Epithelial cell of esophagus (primary cell): ENCODE measurements at regions not wholly inside any gene's neighbourhood (a gene's known extent, or its start where the extent isn't known, plus 50 kb on each side); places are given as distances from the start of the nearest gene placed in this dataset.
A peak's percentile ranks its signal among the peaks of the same experiment; 100 is the strongest.

Experiments
- DNase-seq: peaks from one replicate; pipeline ENCODE4 v3.0.0; 2010; ENCODE audit warnings: low read depth
- H3K4me3 ChIP-seq: 2 replicates; pipeline ENCODE4 v1.5.1; 2011; ENCODE audit warnings: mild to moderate bottlenecking, low read length, control low read depth
- CTCF ChIP-seq: IDR thresholded peaks from 2 replicates; pipeline ENCODE4 v1.5.1; 2011; ENCODE audit warnings: low read depth, mild to moderate bottlenecking, low read length, control low read depth, inconsistent platforms; ENCODE audit not compliant: insufficient read depth; ENCODE audit errors: missing control alignments

- DNase-seq: no peak
- TF ChIP-seq CTCF: no peak
- no peak overlapping the region for H3K4me3 ChIP-seq
Measured at GRCh38 chr21:20728691-20729090, 269.5 kb upstream of the NCAM2 start.

- no peak overlapping the region for H3K4me3 ChIP-seq
- no peak for TF ChIP-seq CTCF
- peak; percentile 24 for DNase-seq
Measured at GRCh38 chr21:20729376-20729775, 268.8 kb upstream of the NCAM2 start.

- DNase-seq: no peak
- TF ChIP-seq CTCF: no peak
- no peak overlapping the region for H3K4me3 ChIP-seq
Measured at GRCh38 chr21:20730441-20730840, 267.8 kb upstream of the NCAM2 start.

- H3K4me3 ChIP-seq: no peak overlapping the region
- TF ChIP-seq CTCF: no peak
- no peak for DNase-seq
Measured at GRCh38 chr21:20735257-20735656, 263.0 kb upstream of the NCAM2 start.

- TF ChIP-seq CTCF: no peak
- H3K4me3 ChIP-seq: no peak overlapping the region
- no peak for DNase-seq
Measured at GRCh38 chr21:20737227-20737913, 260.8 kb upstream of the NCAM2 start.

GRCh38 chr21:20739421-20739820 lies 258.8 kb upstream of the NCAM2 start:
- no peak for TF ChIP-seq CTCF
- H3K4me3 ChIP-seq: no peak overlapping the region
- DNase-seq: no peak

- DNase-seq: no peak
- H3K4me3 ChIP-seq: no peak overlapping the region
- TF ChIP-seq CTCF: no peak
Measured at GRCh38 chr21:20741445-20741844, 256.8 kb upstream of the NCAM2 start.
